ENCODE measurements at regions not wholly inside any gene's neighbourhood (a gene's known extent, or its start where the extent isn't known, plus 50 kb on each side); places are given as distances from the start of the nearest gene placed in this dataset.

GRCh38 chr21:24014381-24014780 lies 1592.9 kb downstream of the MRPL39 start:
- no peaks in the 10 kb centered on the region for H3K27me3 ChIP-seq
- no peak overlapping the region for H3K4me3 ChIP-seq
- no peak for DNase-seq (ENCODE audit: low spot score in 2 of 2)
- TF ChIP-seq POLR2AphosphoS5 (IDR thresholded peaks at IDR 0.05) (no peak), POLR2A (IDR thresholded peaks at IDR 0.05) (no peak)
- H3K27ac ChIP-seq = no peak overlapping the region
- H3K36me3 ChIP-seq = no peaks in the 10 kb centered on the region
- intact Hi-C loops (cut with DNase I; ENCODE audit: low total_unique reads) = no loop called here
- no peaks in the 10 kb centered on the region for H3K4me1 ChIP-seq
- H3K9me3 ChIP-seq = no peaks in the 10 kb centered on the region

- Histone ChIP-seq H3K36me3 (no peaks in the 10 kb centered on the region), H3K27ac (no peak overlapping the region), H3K4me3 (no peak overlapping the region), H3K27me3 (no peaks in the 10 kb centered on the region), H3K4me1 (no peaks in the 10 kb centered on the region), H3K9me3 (no peaks in the 10 kb centered on the region)
- TF ChIP-seq POLR2A (IDR thresholded peaks at IDR 0.05) (no peak), POLR2AphosphoS5 (IDR thresholded peaks at IDR 0.05) (no peak), CTCF (IDR thresholded peaks at IDR 0.05) (no peak)
- intact Hi-C loops (cut with DNase I; ENCODE audit: low total_unique reads) = no loop called here
- no peak for DNase-seq (ENCODE audit: low spot score in 2 of 2)
Measured at GRCh38 chr21:24011087-24011486, 1596.2 kb downstream of the MRPL39 start.

- Histone ChIP-seq H3K4me1 (no peaks in the 10 kb centered on the region), H3K27me3 (no peaks in the 10 kb centered on the region), H3K27ac (no peak overlapping the region), H3K4me3 (no peak overlapping the region), H3K9me3 (no peaks in the 10 kb centered on the region), H3K36me3 (no peaks in the 10 kb centered on the region)
- TF ChIP-seq CTCF (IDR thresholded peaks at IDR 0.05) (no peak), POLR2AphosphoS5 (IDR thresholded peaks at IDR 0.05) (no peak), POLR2A (IDR thresholded peaks at IDR 0.05) (no peak)
- DNase-seq (ENCODE audit: low spot score in 2 of 2) = no peak
- intact Hi-C loops (cut with DNase I; ENCODE audit: low total_unique reads) = no loop called here
Measured at GRCh38 chr21:24007592-24007991, 1599.7 kb downstream of the MRPL39 start.

- H3K4me3 ChIP-seq = no peak overlapping the region
- intact Hi-C loops (cut with DNase I; ENCODE audit: low total_unique reads) = no loop called here
- no peaks in the 10 kb centered on the region for H3K36me3 ChIP-seq
- DNase-seq (ENCODE audit: low spot score in 2 of 2) = no peak
- no peak overlapping the region for H3K27ac ChIP-seq
- no peaks in the 10 kb centered on the region for H3K4me1 ChIP-seq
- no peak for TF ChIP-seq CTCF (IDR thresholded peaks at IDR 0.05)
- no peak for TF ChIP-seq POLR2AphosphoS5 (IDR thresholded peaks at IDR 0.05)
- TF ChIP-seq POLR2A (IDR thresholded peaks at IDR 0.05) = no peak
- no peaks in the 10 kb centered on the region for H3K9me3 ChIP-seq
- no peaks in the 10 kb centered on the region for H3K27me3 ChIP-seq
Measured at GRCh38 chr21:23986987-23987386, 1620.3 kb downstream of the MRPL39 start.

GRCh38 chr21:23986214-23986613 lies 1621.1 kb downstream of the MRPL39 start:
- intact Hi-C loops (cut with DNase I; ENCODE audit: low total_unique reads) = no loop called here
- TF ChIP-seq POLR2A (IDR thresholded peaks at IDR 0.05) = no peak
- no peak for TF ChIP-seq POLR2AphosphoS5 (IDR thresholded peaks at IDR 0.05)
- TF ChIP-seq CTCF (IDR thresholded peaks at IDR 0.05) = no peak
- Histone ChIP-seq H3K4me1 (no peaks in the 10 kb centered on the region), H3K4me3 (no peak overlapping the region), H3K27me3 (no peaks in the 10 kb centered on the region), H3K36me3 (no peaks in the 10 kb centered on the region), H3K27ac (no peak overlapping the region), H3K9me3 (no peaks in the 10 kb centered on the region)
- DNase-seq (ENCODE audit: low spot score in 2 of 2) = no peak

GRCh38 chr21:23982546-23982945 lies 1624.7 kb downstream of the MRPL39 start:
- no peak for DNase-seq (ENCODE audit: low spot score in 2 of 2)
- Histone ChIP-seq H3K27me3 (no peaks in the 10 kb centered on the region), H3K9me3 (no peaks in the 10 kb centered on the region), H3K27ac (no peak overlapping the region), H3K4me3 (no peak overlapping the region), H3K4me1 (no peaks in the 10 kb centered on the region), H3K36me3 (no peaks in the 10 kb centered on the region)
- no peak for TF ChIP-seq POLR2AphosphoS5 (IDR thresholded peaks at IDR 0.05)
- no peak for TF ChIP-seq POLR2A (IDR thresholded peaks at IDR 0.05)
- no peak for TF ChIP-seq CTCF (IDR thresholded peaks at IDR 0.05)
- intact Hi-C loops (cut with DNase I; ENCODE audit: low total_unique reads) = no loop called here
